DND-41 (cell line): ENCODE measurements at regions not wholly inside any gene's neighbourhood (a gene's known extent, or its start where the extent isn't known, plus 50 kb on each side); places are given as distances from the start of the nearest gene placed in this dataset.

Source experiments
- ATAC-seq: fragments of 200-7000 bp; cut with Tn5 transposase; 3 replicates; pipeline ENCODE4 v1.9.1; 2021; ENCODE audit warnings: low read depth; ENCODE audit not compliant: insufficient read depth
- DNase-seq: peaks from one replicate; pipeline ENCODE4 v3.0.0-alpha.2; 2020
- H2AFZ ChIP-seq: 2 replicates; pipeline ENCODE4 v1.6.0; 2012; ENCODE audit warnings: low read depth, low read length
- H3K27ac ChIP-seq: 2 replicates; pipeline ENCODE4 v1.5.1; 2012; ENCODE audit warnings: low read length, inconsistent platforms
- H3K27me3 ChIP-seq: fragments of 200-600 bp; sonication (generic); 2 replicates; pipeline ENCODE4 v1.6.0; 2012; ENCODE audit warnings: low read length, mild to moderate bottlenecking, inconsistent platforms; ENCODE audit not compliant: insufficient read depth, poor library complexity
- H3K36me3 ChIP-seq: 2 replicates; pipeline ENCODE4 v1.5.1; 2012; ENCODE audit warnings: low read length, inconsistent platforms; ENCODE audit not compliant: insufficient read depth
- H3K4me1 ChIP-seq: 2 replicates; pipeline ENCODE4 v1.5.1; 2012; ENCODE audit warnings: mild to moderate bottlenecking, low read length; ENCODE audit not compliant: insufficient read depth
- H3K4me2 ChIP-seq: 2 replicates; pipeline ENCODE4 v1.6.0; 2012; ENCODE audit warnings: mild to moderate bottlenecking, moderate library complexity, low read length, inconsistent platforms; ENCODE audit not compliant: insufficient read depth
- H3K4me3 ChIP-seq, 2 experiments: fragments of 200-600 bp in 1 of 2; shearing (Covaris generic) in 1 of 2; 2 replicates each; pipeline ENCODE4 v1.5.1; 2012 to 2016; ENCODE audit warnings: inconsistent platforms in 2 of 2, low read length in 2 of 2, mild to moderate bottlenecking in 2 of 2, low read depth in 1 of 2, moderate library complexity in 1 of 2
- H3K79me2 ChIP-seq: 2 replicates; pipeline ENCODE4 v1.6.0; 2012; ENCODE audit warnings: low read length, inconsistent platforms; ENCODE audit not compliant: insufficient read depth
- H3K9ac ChIP-seq: 2 replicates; pipeline ENCODE4 v1.6.0; 2012; ENCODE audit warnings: low read depth, mild to moderate bottlenecking, inconsistent platforms, low read length, moderate library complexity
- H3K9me3 ChIP-seq: 2 replicates; pipeline ENCODE4 v1.5.1; 2012; ENCODE audit warnings: low read length, moderate library complexity, mild to moderate bottlenecking, inconsistent platforms; ENCODE audit not compliant: insufficient read depth, severe bottlenecking
- H4K20me1 ChIP-seq: 2 replicates; pipeline ENCODE4 v1.6.0; 2012; ENCODE audit warnings: low read length; ENCODE audit not compliant: insufficient read depth
- EZH2 ChIP-seq: IDR thresholded peaks from 3 replicates; pipeline ENCODE4 v1.6.1; 2012; ENCODE audit warnings: borderline replicate concordance, low read depth, mild to moderate bottlenecking, moderate library complexity, low read length, inconsistent platforms; ENCODE audit not compliant: severe bottlenecking
- TF ChIP-seq, protein P1 (sequence below): IDR thresholded peaks from 2 replicates; pipeline ENCODE4 v1.5.1; 2012; ENCODE audit warnings: borderline replicate concordance, low read length, moderate library complexity, mild to moderate bottlenecking; ENCODE audit not compliant: poor library complexity, severe bottlenecking; ENCODE audit errors: extremely low read depth

DNA sequence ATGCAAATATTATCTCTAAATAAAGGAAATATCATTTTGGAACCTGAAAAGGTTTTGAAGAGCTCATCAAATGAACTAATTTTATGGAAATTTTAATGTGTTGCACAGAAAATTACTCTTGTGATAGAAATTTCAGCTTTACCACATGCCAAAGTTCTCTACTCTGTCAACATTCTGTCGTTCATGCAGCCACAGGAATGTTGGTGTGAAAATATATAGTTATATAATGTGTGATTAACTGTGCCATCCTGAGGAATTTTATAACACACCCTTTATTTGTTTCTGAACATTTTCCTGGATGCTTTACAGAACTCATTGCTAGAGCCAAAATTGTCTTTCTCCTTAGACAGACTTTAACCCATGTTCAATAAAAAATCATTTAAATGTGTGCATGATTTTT is 202.5 kb upstream of the SLC8A1 start:
- no peaks in the 10 kb centered on the region for H3K27me3 ChIP-seq
- no peaks in the 10 kb centered on the region for H3K36me3 ChIP-seq
- H3K4me1 ChIP-seq: no peaks in the 10 kb centered on the region
- no peak for ATAC-seq
- H3K9me3 ChIP-seq: no peaks in the 10 kb centered on the region
- no peak overlapping the region for H3K4me3 ChIP-seq
- H3K79me2 ChIP-seq: no peaks in the 10 kb centered on the region
- TF ChIP-seq EZH2: no peak
- TF ChIP-seq, protein P1, sequence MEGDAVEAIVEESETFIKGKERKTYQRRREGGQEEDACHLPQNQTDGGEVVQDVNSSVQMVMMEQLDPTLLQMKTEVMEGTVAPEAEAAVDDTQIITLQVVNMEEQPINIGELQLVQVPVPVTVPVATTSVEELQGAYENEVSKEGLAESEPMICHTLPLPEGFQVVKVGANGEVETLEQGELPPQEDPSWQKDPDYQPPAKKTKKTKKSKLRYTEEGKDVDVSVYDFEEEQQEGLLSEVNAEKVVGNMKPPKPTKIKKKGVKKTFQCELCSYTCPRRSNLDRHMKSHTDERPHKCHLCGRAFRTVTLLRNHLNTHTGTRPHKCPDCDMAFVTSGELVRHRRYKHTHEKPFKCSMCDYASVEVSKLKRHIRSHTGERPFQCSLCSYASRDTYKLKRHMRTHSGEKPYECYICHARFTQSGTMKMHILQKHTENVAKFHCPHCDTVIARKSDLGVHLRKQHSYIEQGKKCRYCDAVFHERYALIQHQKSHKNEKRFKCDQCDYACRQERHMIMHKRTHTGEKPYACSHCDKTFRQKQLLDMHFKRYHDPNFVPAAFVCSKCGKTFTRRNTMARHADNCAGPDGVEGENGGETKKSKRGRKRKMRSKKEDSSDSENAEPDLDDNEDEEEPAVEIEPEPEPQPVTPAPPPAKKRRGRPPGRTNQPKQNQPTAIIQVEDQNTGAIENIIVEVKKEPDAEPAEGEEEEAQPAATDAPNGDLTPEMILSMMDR: no peak
- no peak overlapping the region for H3K4me2 ChIP-seq
- no peak for DNase-seq
- no peak overlapping the region for H2AFZ ChIP-seq
- H3K27ac ChIP-seq: no peak overlapping the region
- no peak overlapping the region for H3K9ac ChIP-seq
- no peaks in the 10 kb centered on the region for H4K20me1 ChIP-seq

DNA sequence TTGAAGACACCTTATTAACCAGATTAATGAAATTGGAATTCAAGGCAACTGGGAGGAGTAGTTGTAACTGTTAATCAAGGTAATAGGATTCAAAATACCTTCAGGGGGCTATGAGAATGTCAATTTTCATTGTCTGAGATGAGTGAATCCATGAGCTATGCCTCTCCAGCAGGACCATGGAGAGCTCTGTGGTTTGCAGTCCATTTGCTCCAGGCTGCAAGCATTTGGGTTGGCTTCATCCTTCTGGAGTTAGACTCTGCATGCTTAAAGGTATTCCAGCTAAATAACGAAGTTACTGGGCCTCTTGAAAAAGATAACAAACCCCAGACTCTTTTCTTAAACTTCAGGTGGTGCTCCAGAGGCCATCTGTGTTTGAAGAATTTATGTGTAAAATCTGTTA is 207.1 kb upstream of the SLC8A1 start:
- no peaks in the 10 kb centered on the region for H3K9me3 ChIP-seq
- H3K9ac ChIP-seq: no peak overlapping the region
- H2AFZ ChIP-seq: no peak overlapping the region
- no peak overlapping the region for H3K4me3 ChIP-seq
- H3K4me1 ChIP-seq: no peaks in the 10 kb centered on the region
- H3K36me3 ChIP-seq: no peaks in the 10 kb centered on the region
- H3K27me3 ChIP-seq: no peaks in the 10 kb centered on the region
- ATAC-seq (no peak), DNase-seq (peak; percentile 29)
- H3K27ac ChIP-seq: no peak overlapping the region
- no peaks in the 10 kb centered on the region for H4K20me1 ChIP-seq
- TF ChIP-seq, protein P1: no peak
- no peak for TF ChIP-seq EZH2
- no peaks in the 10 kb centered on the region for H3K79me2 ChIP-seq
- no peak overlapping the region for H3K4me2 ChIP-seq

DNA sequence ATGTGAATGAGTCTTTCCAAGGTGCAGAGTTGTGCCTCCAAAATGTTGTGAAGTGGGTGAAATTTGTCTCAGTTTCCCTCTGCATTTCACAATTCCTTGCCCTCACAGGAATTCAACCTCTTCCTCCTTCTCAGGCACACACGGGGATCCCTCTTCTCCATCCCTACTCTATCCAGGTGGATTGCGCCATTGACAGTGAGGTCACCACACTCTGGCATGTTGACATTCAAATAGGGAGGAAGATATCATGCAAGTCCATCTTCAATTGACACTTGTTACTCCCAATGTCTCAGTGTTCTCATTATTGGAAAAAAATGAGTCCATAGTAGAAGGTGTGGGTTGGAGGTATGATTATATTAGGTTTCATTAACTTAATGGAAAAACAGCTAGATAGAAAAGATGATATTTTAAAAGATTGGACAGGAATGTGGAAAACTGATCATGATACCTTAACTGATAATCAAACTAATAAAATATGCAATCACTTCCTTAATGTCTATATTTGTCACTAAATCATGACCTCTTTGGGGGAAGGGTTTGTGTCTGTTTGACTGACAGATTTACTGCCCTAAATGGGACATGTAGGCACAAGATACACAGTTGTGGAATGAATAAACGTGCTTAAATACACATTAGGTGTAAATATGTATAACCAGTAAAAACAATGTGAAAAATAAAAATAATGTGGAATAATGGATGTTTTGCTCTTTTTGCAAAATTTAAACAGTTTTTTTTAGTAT is 213.8 kb upstream of the SLC8A1 start:
- Histone ChIP-seq H3K9ac (no peak overlapping the region), H3K36me3 (no peaks in the 10 kb centered on the region), H3K9me3 (no peaks in the 10 kb centered on the region), H3K79me2 (no peaks in the 10 kb centered on the region), H3K27ac (no peak overlapping the region), H4K20me1 (no peaks in the 10 kb centered on the region), H3K4me2 (no peak overlapping the region), H3K4me1 (0 out of 2 replicates have a peak, but pooled peaks cover 4% of the 10 kb centered on the region), H3K27me3 (no peaks in the 10 kb centered on the region), H2AFZ (no peak overlapping the region), H3K4me3 (no peak overlapping the region)
- ATAC-seq (no peak), DNase-seq (no peak)
- TF ChIP-seq, protein P1: no peak
- TF ChIP-seq EZH2: no peak

DNA sequence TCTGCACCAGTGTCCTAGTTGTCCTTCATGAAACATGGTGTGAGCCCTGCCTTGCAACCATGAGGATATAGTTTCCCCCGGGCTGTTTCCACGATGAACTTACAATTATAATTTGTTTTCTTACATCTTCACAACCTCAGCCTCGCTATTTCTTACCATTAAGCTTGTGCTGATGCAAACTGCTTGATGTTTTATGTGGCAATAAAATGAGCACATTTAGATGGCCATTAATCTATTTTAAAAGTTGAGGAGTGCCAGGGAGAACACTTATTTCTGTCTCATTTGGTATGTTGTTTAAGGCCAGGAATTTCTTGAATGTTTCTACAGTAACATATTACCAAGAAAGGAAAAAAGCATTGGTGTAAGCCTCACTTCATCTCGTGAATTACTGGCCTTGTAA is 214.5 kb upstream of the SLC8A1 start:
- H3K4me3 ChIP-seq: no peak overlapping the region
- H3K4me1 ChIP-seq: 0 out of 2 replicates have a peak, but pooled peaks cover 4% of the 10 kb centered on the region
- no peak for TF ChIP-seq EZH2
- TF ChIP-seq, protein P1: no peak
- no peak for DNase-seq
- no peaks in the 10 kb centered on the region for H3K79me2 ChIP-seq
- no peak overlapping the region for H3K27ac ChIP-seq
- no peak for ATAC-seq
- no peaks in the 10 kb centered on the region for H3K36me3 ChIP-seq
- no peaks in the 10 kb centered on the region for H3K27me3 ChIP-seq
- no peak overlapping the region for H3K9ac ChIP-seq
- H2AFZ ChIP-seq: no peak overlapping the region
- H3K4me2 ChIP-seq: no peak overlapping the region
- H4K20me1 ChIP-seq: no peaks in the 10 kb centered on the region
- no peaks in the 10 kb centered on the region for H3K9me3 ChIP-seq
